Duodenal mucosa (tissue), 2 donors: ENCODE measurements at regions not wholly inside any gene's neighbourhood (a gene's known extent, or its start where the extent isn't known, plus 50 kb on each side); places are given as distances from the start of the nearest gene placed in this dataset.

Experiments used
- H3K27ac ChIP-seq: one replicate; pipeline ENCODE4 v1.7.0; 2013; ENCODE audit warnings: low read depth, low read length
- H3K27me3 ChIP-seq, 2 donors: one replicate each; pipeline ENCODE4 v1.7.0; 2013; ENCODE audit warnings: low read length in 2 of 2, control low read depth in 1 of 2; ENCODE audit not compliant: insufficient read depth in 2 of 2, control insufficient read depth in 1 of 2
- H3K36me3 ChIP-seq, 2 donors: one replicate each; pipeline ENCODE4 v1.7.0; 2013; ENCODE audit warnings: low read length in 2 of 2, control low read depth in 1 of 2; ENCODE audit not compliant: insufficient read depth in 2 of 2, control insufficient read depth in 1 of 2
- H3K4me1 ChIP-seq, 2 donors: one replicate each; pipeline ENCODE4 v1.7.0; 2013; ENCODE audit warnings: low read length in 2 of 2, control low read depth in 1 of 2; ENCODE audit not compliant: insufficient read depth in 2 of 2, control insufficient read depth in 1 of 2
- H3K4me3 ChIP-seq, 2 donors: one replicate each; pipeline ENCODE4 v1.7.0; 2013; ENCODE audit warnings: low read length in 2 of 2, low read depth in 1 of 2
- H3K9ac ChIP-seq, 2 donors: one replicate each; pipeline ENCODE4 v1.7.0; 2013; ENCODE audit warnings: low read length in 2 of 2, low read depth in 1 of 2
- H3K9me3 ChIP-seq, 2 donors: one replicate each; pipeline ENCODE4 v1.7.0; 2013; ENCODE audit warnings: low read length in 2 of 2, control low read depth in 1 of 2; ENCODE audit not compliant: control insufficient read depth in 1 of 2

- Histone ChIP-seq H3K36me3 (no peaks in the 10 kb centered on the region), H3K4me1 (no peaks in the 10 kb centered on the region), H3K9me3 (no peaks in the 10 kb centered on the region), H3K9ac (no peak overlapping the region), H3K27ac (no peak overlapping the region), H3K27me3 (no peaks in the 10 kb centered on the region), H3K4me3 (no peak overlapping the region)
Measured at GRCh38 chr16:88322500-88322970, 60.2 kb upstream of the ZNF469 start.

- H3K9me3 ChIP-seq, result no peaks in the 10 kb centered on the region
- H3K4me3 ChIP-seq, result no peak overlapping the region
- H3K27ac ChIP-seq, result no peak overlapping the region
- H3K27me3 ChIP-seq, result no peaks in the 10 kb centered on the region
- no peaks in the 10 kb centered on the region for H3K4me1 ChIP-seq
- no peak overlapping the region for H3K9ac ChIP-seq
- H3K36me3 ChIP-seq, result no peaks in the 10 kb centered on the region
Measured at GRCh38 chr16:88323041-88323440, 59.7 kb upstream of the ZNF469 start.

- Histone ChIP-seq H3K27me3 (no peaks in the 10 kb centered on the region), H3K4me1 (no peaks in the 10 kb centered on the region), H3K27ac (no peak overlapping the region), H3K9ac (no peak overlapping the region), H3K36me3 (no peaks in the 10 kb centered on the region), H3K4me3 (no peak overlapping the region), H3K9me3 (no peaks in the 10 kb centered on the region)
Measured at GRCh38 chr16:88323546-88324330, 59.0 kb upstream of the ZNF469 start.

- Histone ChIP-seq H3K4me3 (no peak overlapping the region), H3K9ac (no peak overlapping the region), H3K4me1 (no peaks in the 10 kb centered on the region), H3K27me3 (no peaks in the 10 kb centered on the region), H3K36me3 (no peaks in the 10 kb centered on the region), H3K27ac (no peak overlapping the region), H3K9me3 (no peaks in the 10 kb centered on the region)
Measured at GRCh38 chr16:88325087-88325750, 57.5 kb upstream of the ZNF469 start.

GRCh38 chr16:88325976-88326375 lies 56.8 kb upstream of the ZNF469 start:
- Histone ChIP-seq H3K9ac (no peak overlapping the region), H3K4me1 (no peaks in the 10 kb centered on the region), H3K27me3 (no peaks in the 10 kb centered on the region), H3K27ac (no peak overlapping the region), H3K9me3 (no peaks in the 10 kb centered on the region), H3K4me3 (no peak overlapping the region), H3K36me3 (no peaks in the 10 kb centered on the region)

GRCh38 chr16:88326611-88327485 lies 55.9 kb upstream of the ZNF469 start:
- H3K9me3 ChIP-seq, result no peaks in the 10 kb centered on the region
- H3K9ac ChIP-seq, result no peak overlapping the region
- H3K36me3 ChIP-seq, result no peaks in the 10 kb centered on the region
- no peaks in the 10 kb centered on the region for H3K4me1 ChIP-seq
- no peaks in the 10 kb centered on the region for H3K27me3 ChIP-seq
- no peak overlapping the region for H3K4me3 ChIP-seq
- no peak overlapping the region for H3K27ac ChIP-seq

GRCh38 chr16:88327561-88328312 lies 55.0 kb upstream of the ZNF469 start:
- no peaks in the 10 kb centered on the region for H3K9me3 ChIP-seq
- H3K36me3 ChIP-seq, result no peaks in the 10 kb centered on the region
- H3K4me3 ChIP-seq, result no peak overlapping the region
- no peak overlapping the region for H3K27ac ChIP-seq
- H3K9ac ChIP-seq, result no peak overlapping the region
- H3K27me3 ChIP-seq, result no peaks in the 10 kb centered on the region
- H3K4me1 ChIP-seq, result peaks cover 0 to 5% of the 10 kb centered on the region in 2 donors

- no peaks in the 10 kb centered on the region for H3K36me3 ChIP-seq
- no peaks in the 10 kb centered on the region for H3K27me3 ChIP-seq
- H3K4me1 ChIP-seq, result peaks cover 0 to 5% of the 10 kb centered on the region in 2 donors
- H3K9ac ChIP-seq, result no peak overlapping the region
- no peaks in the 10 kb centered on the region for H3K9me3 ChIP-seq
- H3K27ac ChIP-seq, result no peak overlapping the region
- H3K4me3 ChIP-seq, result no peak overlapping the region
Measured at GRCh38 chr16:88328313-88328980, 54.3 kb upstream of the ZNF469 start.
